SK-N-MC (cell line): ENCODE measurements at regions not wholly inside any gene's neighbourhood (a gene's known extent, or its start where the extent isn't known, plus 50 kb on each side); places are given as distances from the start of the nearest gene placed in this dataset.

Experiments used
- EZH2 ChIP-seq: fragments of 200-600 bp; sonication (generic); IDR thresholded peaks from one replicate; pipeline ENCODE4 v1.6.1; 2017; ENCODE audit warnings: antibody characterized with exemption
- FOXP2 ChIP-seq: optimal IDR thresholded peaks from 2 replicates; pipeline ENCODE3; 2011; ENCODE audit warnings: mild to moderate bottlenecking, moderate library complexity; ENCODE audit not compliant: insufficient read depth; ENCODE audit errors: extremely low read length, control extremely low read depth
- POLR2AphosphoS5 ChIP-seq: IDR thresholded peaks from 2 replicates; pipeline ENCODE4 v1.6.1; 2012; ENCODE audit warnings: mild to moderate bottlenecking, low read depth, low read length, borderline replicate concordance

DNA sequence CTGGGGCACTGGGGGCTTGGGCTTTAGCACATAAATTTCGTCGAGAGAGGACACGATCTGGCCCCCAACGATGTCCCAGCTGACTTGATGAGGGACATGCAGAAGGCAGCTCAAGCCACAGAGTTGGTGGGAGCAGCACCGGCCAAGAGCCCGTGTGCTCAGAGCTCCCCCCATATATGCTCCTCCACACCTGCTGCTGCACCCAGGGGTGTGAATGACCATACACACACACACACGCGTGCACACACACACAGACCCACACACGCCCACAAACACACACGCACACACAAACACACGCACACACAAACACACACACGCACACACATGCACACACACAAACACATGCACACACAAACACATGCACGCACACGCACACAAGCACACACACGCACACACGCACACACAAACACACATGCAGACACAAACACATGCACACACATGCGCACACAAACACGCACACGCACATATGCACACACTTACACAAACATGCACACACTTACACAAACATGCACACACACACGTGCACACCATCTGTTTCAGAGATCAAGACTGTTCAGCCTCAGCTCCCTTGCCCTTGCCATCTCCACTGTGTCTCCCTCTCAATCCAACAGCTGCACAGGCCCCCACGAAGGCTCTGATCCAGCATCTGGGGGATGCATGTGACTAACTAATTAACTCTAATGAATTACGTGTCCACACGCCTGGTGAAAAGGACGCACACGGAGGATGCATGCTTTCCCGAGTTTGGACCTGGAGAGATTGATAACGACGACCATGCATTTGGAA is 85.6 kb upstream of the TNRC6C start:
- TF ChIP-seq FOXP2 (no peak), POLR2AphosphoS5 (no peak), EZH2 (no peak)
